ENCODE measurements at regions not wholly inside any gene's neighbourhood (a gene's known extent, or its start where the extent isn't known, plus 50 kb on each side); places are given as distances from the start of the nearest gene placed in this dataset.
"Not testable (repeated sequence)": the region's sequence is repeated elsewhere in the genome, so short reads cannot be mapped to it uniquely, and the experiment has no call there.

DNA sequence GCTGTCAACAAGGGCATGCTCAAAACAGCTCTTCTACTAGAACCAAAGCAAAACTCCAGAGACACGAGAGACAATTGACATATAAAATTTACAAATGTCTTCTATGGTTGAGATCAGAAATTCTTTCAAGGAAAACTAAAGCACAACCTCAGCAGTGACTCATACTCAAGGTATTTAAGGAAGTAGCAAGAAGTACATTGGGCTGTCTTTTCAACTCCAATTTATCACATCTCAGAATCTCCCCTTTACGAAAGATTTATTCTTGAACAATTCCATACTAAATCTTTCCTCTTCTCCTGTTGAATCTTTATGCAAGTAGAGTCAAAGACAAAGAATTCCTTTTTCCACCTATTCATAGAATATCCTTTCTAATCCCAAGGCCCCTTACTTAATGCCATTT lies 324.0 kb downstream of the IRS1 start:
- no peak for DNase-seq (ENCODE audit: low read depth)

DNA sequence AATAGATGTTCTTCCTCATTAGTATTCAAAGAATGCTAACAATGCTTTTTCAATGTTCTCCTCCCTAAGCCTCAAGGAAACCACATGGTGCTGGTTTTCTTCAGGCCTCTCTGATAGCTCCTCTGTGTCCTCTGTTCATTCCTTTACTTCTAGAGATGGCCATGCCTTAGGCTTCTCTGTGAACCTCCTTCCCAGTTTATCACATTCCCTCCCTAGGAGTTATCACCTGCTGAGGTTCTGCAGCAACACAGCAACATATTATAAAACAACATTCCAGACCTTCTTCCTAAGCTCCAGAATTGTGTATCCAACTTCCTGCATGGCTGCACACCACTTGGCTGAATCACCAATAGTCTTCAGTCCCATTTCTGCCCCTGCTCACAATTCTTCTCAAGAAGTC lies 325.5 kb downstream of the IRS1 start:
- DNase-seq (ENCODE audit: low read depth) = no peak

DNA sequence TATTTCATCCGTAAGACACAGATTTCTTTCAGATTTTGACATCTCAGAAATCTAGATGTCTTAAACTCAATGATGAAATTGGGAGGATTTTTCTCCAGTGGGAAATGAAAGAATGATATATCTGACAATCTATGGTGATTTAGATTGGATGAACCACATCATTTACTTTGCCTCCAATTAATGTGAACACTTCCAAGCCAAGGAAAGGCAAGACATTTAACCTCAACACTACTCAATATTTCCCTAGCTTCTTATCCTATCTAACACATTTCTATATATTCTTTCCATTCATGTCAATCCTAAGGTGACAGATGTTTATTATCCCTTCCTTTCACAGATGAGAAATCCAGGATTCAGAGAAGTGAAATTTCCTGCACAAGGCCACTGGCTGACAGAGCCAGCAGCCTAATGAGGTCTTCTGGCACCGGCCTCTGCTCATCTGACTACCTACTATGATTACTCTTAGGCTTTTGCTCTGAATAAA lies 327.6 kb downstream of the IRS1 start:
- no peak for DNase-seq (ENCODE audit: low read depth)

DNA sequence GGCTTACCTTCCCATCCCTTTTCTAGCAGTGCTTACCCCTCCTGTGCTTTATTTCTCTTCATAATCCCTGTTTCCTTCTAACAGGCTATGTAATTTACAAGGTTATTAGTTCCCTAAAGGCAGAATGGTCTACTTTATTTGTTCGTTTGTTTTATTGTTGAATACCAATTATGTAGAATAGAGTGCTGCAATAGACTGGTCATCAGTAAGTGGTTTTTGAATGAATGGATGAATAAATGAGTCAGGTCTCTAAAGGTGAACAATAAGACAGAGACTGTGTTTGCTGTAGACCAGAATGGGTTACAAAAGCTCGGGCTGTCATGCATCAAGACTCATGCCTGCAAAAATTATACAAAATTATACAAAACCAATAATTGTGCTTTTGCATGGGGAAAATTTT lies 332.0 kb downstream of the IRS1 start:
- DNase-seq (ENCODE audit: low read depth) = no peak

DNA sequence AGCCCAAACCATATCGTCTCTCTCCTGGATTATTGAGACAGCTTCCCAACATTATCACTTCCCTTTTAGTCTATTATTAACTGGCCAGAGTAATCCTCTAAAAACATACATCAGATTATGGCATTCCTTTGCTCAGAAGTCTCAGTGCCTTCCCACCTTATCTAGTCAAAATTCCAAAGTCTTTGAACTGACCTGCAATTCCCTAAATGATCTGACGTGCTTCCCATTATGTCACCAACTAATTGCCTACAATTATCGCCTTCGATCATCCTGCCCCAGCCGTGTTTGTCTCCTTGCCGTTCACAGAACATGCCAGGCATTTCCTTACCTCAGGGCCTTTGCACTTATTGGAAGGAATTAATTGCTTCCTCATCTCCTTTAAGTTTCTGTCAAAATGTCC lies 332.4 kb downstream of the IRS1 start:
- no peak for DNase-seq (ENCODE audit: low read depth)

DNA sequence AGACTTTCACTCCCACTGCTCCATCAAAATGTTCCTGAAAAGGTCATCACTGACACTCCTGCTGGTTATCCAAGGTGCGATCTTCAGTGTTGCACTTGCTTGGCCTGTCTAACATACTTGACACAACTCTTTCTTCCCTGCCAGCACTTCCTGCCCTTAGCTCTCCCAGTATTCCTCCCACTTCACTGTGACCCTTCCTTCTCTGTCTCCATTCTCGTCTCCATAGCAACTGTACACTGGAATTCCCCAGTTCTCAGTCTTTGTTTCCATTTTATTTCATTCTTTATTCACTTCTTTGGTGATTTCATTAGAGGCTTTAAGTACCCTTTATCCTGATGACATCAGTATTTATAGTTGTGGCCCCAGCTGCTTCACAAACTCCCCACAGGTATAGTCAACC lies 333.0 kb downstream of the IRS1 start:
- DNase-seq (ENCODE audit: low read depth) = no peak

DNA sequence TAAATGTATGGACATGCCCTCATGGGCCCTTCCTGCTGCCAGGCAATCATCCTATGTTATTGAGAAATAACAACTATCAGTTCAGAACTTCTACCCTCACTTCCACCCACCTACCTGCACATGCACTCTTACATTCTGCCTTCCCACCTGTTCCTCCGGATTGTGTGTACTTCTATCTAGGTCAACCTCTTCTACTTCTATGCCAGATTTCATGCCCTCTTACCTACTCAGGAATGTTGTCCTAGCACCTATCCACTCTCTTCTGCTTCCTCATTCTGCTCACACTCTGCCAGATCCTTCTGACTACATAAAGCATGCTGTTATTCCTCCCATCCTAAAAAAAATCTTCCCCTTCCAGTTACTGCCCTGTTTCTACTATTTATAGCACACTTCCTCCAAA lies 333.5 kb downstream of the IRS1 start:
- no peak for DNase-seq (ENCODE audit: low read depth)

DNA sequence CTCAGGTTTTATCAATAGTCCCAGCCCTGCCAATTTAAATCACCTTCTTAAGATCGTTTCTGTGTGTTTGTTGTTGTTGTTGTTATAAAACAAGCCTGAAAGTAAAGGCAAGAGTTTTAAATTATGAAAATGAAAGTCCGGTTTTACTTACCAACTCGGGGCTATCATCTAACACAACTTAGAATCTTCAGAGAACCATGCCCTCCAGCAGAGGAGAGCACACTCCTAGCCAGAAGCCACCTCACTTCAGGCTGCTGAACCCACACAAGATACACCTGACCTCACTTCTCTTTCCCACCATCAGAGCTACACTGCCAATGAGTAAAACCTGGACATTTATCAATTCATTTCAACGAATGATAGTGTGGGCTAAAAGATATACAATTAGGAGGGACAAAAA lies 335.2 kb downstream of the IRS1 start:
- no peak for DNase-seq (ENCODE audit: low read depth)

DNA sequence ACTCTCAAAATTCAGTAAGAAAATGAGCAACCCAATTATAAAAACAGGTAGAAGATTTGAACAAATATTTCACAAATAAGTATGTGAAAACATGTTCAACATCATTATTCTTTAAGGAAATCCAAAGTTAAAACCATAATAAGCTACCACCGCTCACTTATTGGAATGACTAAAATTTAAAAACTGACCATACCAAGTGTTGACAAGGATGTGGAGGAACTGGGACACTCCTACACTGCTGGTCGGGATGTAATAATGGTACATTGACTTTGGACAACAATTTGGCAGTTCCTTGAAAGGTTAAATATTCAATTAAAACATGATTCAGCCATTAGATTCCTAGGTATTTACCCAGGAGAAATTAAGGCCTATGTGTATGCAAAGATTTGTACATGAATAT lies 336.5 kb downstream of the IRS1 start:
- no peak for DNase-seq (ENCODE audit: low read depth)

DNA sequence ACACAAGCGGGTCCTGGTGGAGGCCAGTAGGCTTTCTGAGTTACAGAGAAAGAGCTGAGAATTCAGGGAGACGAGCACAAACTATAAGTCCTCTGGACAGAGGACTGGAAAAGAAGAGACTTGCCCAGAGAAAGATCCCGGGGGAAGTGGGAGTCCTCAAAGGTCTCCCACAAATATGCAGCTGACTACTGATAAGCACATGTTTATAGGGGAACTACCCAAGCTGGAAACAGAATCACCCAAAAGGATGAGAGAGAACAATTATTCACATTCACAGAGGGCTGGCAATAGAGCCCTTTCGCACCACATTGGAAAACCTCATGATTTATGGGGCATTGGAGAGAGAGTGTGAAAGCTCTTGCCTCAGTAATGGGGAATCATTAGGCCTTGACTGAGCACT lies 337.6 kb downstream of the IRS1 start:
- DNase-seq (ENCODE audit: low read depth) = no peak

DNA sequence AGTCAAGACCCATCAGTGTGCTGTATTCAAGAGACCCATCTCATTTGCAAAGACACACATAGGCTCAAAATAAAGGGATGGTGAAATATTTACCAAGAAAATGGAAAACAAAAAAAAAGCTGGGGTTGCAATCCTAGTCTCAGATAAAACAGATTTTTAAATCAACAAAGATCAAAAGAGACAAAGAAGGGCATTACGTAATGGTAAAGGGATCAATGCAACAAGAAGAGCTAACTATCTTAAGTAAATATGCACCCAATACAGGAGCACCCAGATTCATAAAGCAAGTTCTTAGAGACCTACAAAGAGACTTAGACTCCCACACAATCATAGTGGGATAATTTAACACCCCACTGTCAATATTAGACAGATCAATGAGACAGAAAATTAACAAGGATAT lies 343.5 kb downstream of the IRS1 start:
- DNase-seq (ENCODE audit: low read depth) = not testable (repeated sequence)

DNA sequence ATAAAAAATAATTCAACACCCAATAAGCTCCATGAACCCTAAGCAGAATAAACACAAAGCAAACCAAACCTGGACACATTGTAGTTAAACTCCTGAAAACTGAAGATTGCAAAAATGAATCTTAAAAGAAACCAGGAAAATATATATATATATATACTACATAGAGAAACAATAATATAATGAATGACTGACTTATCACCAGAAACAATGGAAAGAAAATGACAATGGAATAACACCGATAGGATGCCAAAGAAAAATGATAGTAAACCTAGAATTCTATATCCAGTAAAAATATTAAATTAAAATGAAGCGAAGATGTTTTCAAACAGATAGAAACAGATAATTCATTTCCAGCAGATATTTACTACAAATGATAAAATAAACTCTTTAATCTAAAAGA lies 346.9 kb downstream of the IRS1 start:
- no peak for DNase-seq (ENCODE audit: low read depth)

DNA sequence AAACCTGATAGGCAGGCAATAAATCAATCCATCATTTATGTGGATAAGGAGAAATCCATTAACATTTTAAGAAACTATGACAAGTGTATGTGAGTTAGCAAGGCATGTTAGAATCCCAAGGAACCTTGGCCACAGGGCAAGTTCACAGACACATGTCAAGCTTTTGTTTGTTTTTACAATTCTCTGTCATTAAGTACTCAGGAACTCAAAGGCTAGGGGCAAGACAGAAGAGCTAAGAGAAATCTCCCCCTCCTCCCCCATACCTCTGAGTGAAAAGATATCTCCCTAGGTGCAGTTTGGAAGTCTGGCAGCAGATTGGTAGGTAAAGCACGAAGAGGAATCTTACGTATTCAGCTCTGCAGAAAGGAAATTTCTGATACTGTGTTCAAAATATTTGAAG lies 348.1 kb downstream of the IRS1 start:
- DNase-seq (ENCODE audit: low read depth) = no peak

DNA sequence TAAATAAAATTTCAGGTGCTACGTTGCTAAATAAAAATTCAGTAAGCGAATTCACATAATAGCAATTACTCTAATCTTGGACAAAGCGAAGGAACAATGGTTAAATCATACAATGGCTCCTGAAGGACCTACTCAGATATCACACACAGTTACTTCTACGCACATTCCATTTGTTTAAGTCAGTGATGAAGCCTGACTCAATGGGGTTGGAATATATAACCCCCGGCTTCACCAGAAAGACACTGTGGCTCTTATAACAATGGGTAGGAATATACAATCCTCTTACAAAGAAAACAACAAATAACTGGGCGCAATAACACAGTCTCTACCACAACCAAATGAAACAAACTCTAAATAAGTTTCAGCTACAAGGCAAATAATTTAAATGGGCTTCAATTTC lies 349.5 kb downstream of the IRS1 start:
- no peak for DNase-seq (ENCODE audit: low read depth)

DNA sequence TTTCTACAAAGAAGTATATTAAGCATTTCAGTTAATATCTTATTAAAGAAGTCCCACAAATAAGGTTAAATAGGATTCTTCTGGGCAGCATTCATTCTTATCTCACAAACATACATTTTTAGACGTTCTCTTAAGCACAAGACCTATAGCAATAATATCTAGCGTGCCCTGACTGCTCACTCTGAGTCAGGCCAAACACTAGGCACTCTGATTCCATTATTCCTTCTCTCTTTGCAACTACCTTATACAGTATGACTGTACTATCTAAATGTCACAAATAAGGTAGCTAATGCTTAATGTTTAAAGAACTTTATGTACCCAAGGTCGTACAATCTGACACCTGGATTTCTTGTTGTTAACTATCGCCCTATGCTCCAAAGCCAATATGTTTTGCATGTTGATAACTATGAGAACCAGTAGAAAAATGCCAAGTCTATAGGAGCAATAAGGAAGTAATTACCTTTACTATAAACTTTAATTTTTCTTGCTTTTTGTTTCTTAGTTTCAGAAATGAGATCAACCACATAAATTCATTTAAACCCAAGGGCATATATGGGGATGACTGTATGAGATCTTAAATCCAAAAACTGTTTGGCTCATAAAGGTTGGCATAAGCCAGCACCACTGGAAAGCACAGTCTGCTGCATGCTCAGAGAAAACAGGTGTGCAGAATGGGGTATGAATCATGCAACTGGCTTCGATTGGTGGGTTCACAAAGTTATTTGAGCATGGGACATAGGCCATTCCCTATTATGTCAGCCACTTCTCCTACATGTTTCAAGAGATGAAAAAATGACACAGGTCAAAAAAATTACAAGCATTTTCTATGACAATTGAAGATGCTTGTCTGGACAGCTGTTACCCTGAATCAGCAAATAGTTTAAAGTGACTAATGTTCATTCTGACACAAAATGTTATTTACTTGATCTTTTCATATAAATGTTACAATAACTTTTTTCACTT lies 352.0 kb downstream of the IRS1 start:
- DNase-seq (ENCODE audit: low read depth) = no peak

DNA sequence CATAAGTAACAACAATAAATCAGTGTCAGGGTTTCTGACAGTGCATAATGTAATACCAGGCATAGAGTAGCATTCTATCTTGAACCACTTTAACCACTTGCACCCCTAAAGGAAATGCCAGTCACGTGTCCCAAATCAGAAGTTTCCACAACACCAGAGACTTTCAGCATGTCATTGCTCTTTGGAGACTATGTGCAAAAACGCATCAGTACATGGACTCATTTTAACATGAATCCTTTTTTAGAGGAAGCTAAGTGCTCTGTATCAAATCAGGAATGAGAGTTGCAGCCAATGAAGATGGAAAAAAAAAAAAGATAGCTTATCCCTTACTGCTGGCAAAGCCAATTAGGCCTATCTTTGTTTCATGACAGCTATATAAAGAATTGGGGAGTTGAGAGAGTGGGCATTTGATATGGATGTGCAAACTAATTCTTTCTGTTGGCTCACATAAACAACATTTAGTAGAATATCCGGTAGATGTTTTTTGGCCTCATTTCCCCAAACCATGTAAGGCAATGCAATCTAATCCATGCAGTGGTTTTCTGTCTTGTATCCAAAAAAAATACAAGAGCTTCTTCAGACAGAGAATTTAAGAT lies 353.1 kb downstream of the IRS1 start:
- DNase-seq (ENCODE audit: low read depth) = no peak

DNA sequence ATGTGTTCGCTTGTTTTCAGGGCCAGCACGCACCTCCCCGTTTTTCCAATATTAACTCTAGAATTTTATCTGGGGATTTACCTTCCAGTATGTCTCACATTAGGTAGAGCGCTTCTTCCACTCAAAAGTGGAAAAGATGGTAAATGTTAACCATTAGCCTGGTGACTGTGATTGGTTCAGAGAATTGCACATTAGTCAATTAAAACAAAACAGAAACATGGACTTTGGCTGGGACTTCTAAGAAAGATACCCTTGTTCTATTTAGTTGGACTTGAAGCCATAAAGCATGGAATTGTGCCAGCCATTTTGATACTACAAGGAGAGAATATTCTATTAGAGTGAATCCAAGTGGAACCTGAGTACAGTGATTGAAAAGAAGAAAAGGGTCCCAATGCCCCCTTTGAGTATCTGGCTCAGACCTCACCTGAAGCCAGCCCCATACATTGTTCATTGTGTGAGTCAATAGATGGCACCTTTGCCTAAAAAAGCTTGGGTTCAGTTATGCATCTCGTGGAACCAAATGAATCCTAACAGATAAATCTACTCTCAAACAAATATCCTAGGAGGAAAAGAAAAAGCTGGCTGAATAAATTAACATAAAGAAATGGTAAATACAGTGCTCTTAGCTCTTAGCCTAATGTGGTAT lies 354.3 kb downstream of the IRS1 start:
- DNase-seq (ENCODE audit: low read depth) = no peak

DNA sequence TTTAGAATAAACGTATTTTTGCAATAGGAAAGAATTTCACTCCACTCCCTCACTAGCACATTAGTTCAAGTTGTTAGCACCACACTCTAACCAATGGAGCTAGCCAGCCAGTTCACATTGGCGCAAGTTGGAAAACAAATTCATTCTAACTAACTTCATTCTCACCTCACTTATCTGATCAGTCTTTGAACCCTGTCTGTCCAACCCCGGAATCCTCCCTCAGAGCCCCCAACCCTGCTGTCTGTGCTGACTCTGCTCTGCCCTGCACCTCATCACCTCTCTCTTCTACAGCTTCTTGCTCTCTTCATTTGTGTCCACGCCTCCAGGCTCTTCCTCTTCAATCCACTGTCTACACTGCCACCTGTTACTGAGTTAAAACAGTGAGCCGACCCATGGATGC lies 356.5 kb downstream of the IRS1 start:
- no peak for DNase-seq (ENCODE audit: low read depth)

DNA sequence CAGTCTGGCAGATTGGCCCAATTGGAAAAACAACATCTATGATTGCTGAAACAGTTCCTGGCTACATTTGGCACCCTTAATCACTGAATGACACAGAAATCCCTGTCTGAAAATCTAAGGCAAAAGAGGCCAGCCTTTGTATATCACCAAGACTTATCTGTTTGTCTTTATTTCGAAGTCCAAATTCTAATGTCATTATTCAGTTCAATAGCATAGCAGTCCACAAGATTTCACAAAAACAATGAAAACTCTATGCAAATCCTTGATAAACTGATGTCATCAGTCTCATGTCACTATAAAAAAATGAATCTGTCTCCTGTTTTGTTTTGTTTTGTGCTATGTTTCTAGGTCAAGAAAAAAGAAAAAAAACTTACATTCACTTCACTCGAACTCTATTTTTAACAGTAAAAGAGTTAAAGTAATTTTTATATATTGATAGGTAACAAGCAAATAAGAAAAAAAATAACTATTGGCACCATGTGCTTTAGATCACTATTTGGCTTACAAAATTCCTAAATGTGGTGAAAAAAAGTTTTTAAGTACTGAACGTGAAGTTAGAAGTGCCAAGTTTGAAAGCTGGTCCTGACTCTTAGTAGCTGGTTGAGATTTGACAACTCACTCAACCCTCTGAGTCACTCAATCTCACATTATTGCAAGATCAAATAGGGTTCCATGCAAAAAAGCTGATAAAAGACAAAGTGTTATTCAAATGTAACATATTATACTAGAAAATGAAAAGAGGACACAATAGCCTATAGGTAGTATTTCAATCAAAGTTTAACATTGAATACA lies 359.3 kb downstream of the IRS1 start:
- DNase-seq (ENCODE audit: low read depth) = no peak

DNA sequence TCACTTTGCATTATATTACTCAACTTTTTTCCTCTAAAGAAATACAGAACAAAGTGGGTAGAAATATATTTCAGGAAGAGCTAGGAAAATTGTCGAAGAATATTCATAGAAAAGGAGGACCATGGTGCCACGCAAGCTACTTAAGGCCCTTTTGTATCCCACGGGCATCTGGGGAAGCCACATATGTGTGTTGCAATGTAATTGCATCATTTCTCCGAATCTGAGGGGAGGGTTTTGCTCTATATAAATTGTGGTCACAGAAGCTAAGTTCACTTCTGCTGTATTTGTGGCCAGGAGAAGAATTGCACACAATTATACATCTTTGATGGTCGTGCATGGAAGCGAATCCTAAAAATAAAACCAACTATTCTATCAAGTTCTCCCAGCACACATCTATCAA lies 360.3 kb downstream of the IRS1 start:
- no peak for DNase-seq (ENCODE audit: low read depth)

DNA sequence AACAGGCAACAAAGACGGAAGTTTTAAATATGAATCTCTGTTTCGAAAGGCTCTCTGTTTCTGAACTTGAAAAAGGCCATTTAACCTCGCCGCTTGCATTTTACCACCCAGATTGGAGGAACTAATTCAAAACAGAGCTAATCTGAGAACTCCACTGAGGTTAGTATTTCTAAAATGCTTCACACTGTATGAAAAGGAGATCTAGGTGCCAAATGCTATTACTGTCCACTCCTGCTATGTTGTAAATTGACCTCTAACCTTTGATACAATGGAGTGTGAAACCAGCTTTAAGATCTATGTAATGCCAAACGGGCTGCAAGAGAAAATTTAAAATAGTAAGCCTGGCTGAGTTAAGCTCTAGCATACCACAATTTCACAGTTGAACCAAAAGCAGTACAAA lies 364.5 kb downstream of the IRS1 start:
- DNase-seq (ENCODE audit: low read depth) = no peak

DNA sequence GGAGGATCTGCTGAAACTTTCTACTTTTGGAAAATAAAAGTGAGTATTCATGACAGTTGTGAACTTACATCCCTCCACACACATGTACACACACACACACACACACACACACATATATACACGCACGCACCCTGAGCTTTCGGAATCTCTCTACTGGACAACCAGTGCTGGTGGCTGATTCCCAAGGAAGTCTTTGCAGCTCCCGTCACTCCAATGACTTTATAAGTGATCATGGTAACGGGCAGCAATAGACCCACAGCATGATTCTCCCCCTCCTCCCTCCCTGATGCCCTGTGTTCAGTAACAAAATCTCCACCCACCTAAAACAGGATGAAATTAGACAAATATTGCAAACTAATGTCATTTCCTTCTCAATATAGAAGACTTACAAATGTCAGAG lies 364.9 kb downstream of the IRS1 start:
- DNase-seq (ENCODE audit: low read depth) = no peak
